ENCODE measurements at regions not wholly inside any gene's neighbourhood (a gene's known extent, or its start where the extent isn't known, plus 50 kb on each side); places are given as distances from the start of the nearest gene placed in this dataset.
A peak's percentile ranks its signal among the peaks of the same experiment; 100 is the strongest.

GRCh38 chr2:121049950-121050585, 234.9 kb downstream of the TFCP2L1 start:
- DNase-seq (ENCODE audit: low spot score): peak; percentile 28
- no peaks in the 10 kb centered on the region for H3K27me3 Mint-ChIP-seq (ENCODE audit: low read depth)
- no peak overlapping the region for H3K4me3 Mint-ChIP-seq (ENCODE audit: unreplicated experiment)
- H3K27ac Mint-ChIP-seq (ENCODE audit: unreplicated experiment): no peak overlapping the region
- H3K9me3 Mint-ChIP-seq (ENCODE audit: low read depth): peaks cover 6% of the 10 kb centered on the region
- peaks cover 3% of the 10 kb centered on the region for H3K36me3 Mint-ChIP-seq (ENCODE audit: low read depth)
- TF ChIP-seq, protein P1, sequence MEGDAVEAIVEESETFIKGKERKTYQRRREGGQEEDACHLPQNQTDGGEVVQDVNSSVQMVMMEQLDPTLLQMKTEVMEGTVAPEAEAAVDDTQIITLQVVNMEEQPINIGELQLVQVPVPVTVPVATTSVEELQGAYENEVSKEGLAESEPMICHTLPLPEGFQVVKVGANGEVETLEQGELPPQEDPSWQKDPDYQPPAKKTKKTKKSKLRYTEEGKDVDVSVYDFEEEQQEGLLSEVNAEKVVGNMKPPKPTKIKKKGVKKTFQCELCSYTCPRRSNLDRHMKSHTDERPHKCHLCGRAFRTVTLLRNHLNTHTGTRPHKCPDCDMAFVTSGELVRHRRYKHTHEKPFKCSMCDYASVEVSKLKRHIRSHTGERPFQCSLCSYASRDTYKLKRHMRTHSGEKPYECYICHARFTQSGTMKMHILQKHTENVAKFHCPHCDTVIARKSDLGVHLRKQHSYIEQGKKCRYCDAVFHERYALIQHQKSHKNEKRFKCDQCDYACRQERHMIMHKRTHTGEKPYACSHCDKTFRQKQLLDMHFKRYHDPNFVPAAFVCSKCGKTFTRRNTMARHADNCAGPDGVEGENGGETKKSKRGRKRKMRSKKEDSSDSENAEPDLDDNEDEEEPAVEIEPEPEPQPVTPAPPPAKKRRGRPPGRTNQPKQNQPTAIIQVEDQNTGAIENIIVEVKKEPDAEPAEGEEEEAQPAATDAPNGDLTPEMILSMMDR (IDR thresholded peaks at IDR 0.05): no peak
- no peaks in the 10 kb centered on the region for H3K4me1 Mint-ChIP-seq (ENCODE audit: low read depth)

GRCh38 chr2:121051311-121051710, 233.7 kb downstream of the TFCP2L1 start:
- TF ChIP-seq, protein P1 (IDR thresholded peaks at IDR 0.05): no peak
- DNase-seq (ENCODE audit: low spot score): no peak
- no peak overlapping the region for H3K4me3 Mint-ChIP-seq (ENCODE audit: unreplicated experiment)
- H3K9me3 Mint-ChIP-seq (ENCODE audit: low read depth): peaks cover 6% of the 10 kb centered on the region
- H3K36me3 Mint-ChIP-seq (ENCODE audit: low read depth): peaks cover 3% of the 10 kb centered on the region
- H3K27me3 Mint-ChIP-seq (ENCODE audit: low read depth): peaks cover 2% of the 10 kb centered on the region
- H3K4me1 Mint-ChIP-seq (ENCODE audit: low read depth): no peaks in the 10 kb centered on the region
- no peak overlapping the region for H3K27ac Mint-ChIP-seq (ENCODE audit: unreplicated experiment)

DNA sequence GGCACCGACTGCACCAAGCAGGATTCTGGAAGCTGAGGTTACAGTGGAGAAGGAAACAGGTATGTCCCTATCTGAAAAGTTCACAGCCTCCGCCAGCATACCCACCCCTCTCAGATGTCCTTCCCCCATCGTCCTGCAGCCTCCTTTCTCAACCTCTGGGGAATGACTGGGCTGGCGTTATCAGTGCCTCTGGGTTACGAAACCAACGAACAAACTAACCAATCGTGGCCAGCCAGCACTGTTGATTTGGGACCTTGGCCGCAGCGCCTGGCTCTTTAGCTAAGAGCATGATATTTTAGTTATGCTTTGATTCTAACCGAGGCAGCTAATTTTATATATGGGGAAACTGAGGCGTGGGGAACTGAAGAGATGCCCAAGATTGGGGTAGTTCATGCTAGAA, 233.0 kb downstream of the TFCP2L1 start:
- no peak overlapping the region for H3K27ac Mint-ChIP-seq (ENCODE audit: unreplicated experiment)
- TF ChIP-seq, protein P1 (IDR thresholded peaks at IDR 0.05): no peak
- H3K27me3 Mint-ChIP-seq (ENCODE audit: low read depth): peaks cover 2% of the 10 kb centered on the region
- H3K4me1 Mint-ChIP-seq (ENCODE audit: low read depth): no peaks in the 10 kb centered on the region
- peaks cover 6% of the 10 kb centered on the region for H3K9me3 Mint-ChIP-seq (ENCODE audit: low read depth)
- peak; percentile 53 for DNase-seq (ENCODE audit: low spot score)
- H3K36me3 Mint-ChIP-seq (ENCODE audit: low read depth): peaks cover 3% of the 10 kb centered on the region
- no peak overlapping the region for H3K4me3 Mint-ChIP-seq (ENCODE audit: unreplicated experiment)

DNA sequence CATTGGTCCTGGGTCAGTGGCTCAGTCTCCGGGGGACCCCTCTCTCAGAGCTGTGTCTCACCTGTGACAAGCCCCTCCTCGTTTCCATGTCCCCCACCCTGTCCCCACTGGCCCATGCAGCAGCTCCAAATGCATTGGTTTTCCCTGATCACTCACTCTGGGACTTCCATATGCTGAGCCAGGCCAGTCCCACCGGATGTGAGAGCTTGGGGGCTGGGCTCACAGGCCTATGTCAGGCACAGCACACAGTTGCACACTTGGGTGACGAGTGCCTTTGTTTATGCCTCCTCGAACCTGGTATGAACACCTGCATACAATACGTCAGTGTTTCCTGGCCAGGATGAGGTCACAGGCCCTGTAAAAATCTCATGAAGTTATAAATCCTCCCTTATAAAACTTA, 232.5 kb downstream of the TFCP2L1 start:
- Mint-ChIP-seq H3K36me3 (ENCODE audit: low read depth) (peaks cover 3% of the 10 kb centered on the region), H3K9me3 (ENCODE audit: low read depth) (peaks cover 6% of the 10 kb centered on the region), H3K27ac (ENCODE audit: unreplicated experiment) (no peak overlapping the region), H3K4me1 (ENCODE audit: low read depth) (no peaks in the 10 kb centered on the region), H3K27me3 (ENCODE audit: low read depth) (peaks cover 2% of the 10 kb centered on the region), H3K4me3 (ENCODE audit: unreplicated experiment) (no peak overlapping the region)
- peak; percentile 58 for DNase-seq (ENCODE audit: low spot score)
- TF ChIP-seq, protein P1 (IDR thresholded peaks at IDR 0.05): no peak

GRCh38 chr2:121055088-121055487, 229.9 kb downstream of the TFCP2L1 start:
- TF ChIP-seq, protein P1 (IDR thresholded peaks at IDR 0.05): no peak
- DNase-seq (ENCODE audit: low spot score): no peak
- Mint-ChIP-seq H3K27ac (ENCODE audit: unreplicated experiment) (no peak overlapping the region), H3K27me3 (ENCODE audit: low read depth) (peaks cover 2% of the 10 kb centered on the region), H3K4me3 (ENCODE audit: unreplicated experiment) (no peak overlapping the region), H3K36me3 (ENCODE audit: low read depth) (peaks cover 3% of the 10 kb centered on the region), H3K4me1 (ENCODE audit: low read depth) (peaks cover under 1% of the 10 kb centered on the region), H3K9me3 (ENCODE audit: low read depth) (peaks cover 6% of the 10 kb centered on the region)
